Endothelial cell of hepatic sinusoid (primary cell): ENCODE measurements at regions not wholly inside any gene's neighbourhood (a gene's known extent, or its start where the extent isn't known, plus 50 kb on each side); places are given as distances from the start of the nearest gene placed in this dataset.
"Not testable (repeated sequence)": the region's sequence is repeated elsewhere in the genome, so short reads cannot be mapped to it uniquely, and the experiment has no call there.

Experiments
- in situ Hi-C: cut with HindIII; loops from 2 replicates; pipeline ENCODE4 v1.10.0; 2017; ENCODE audit warnings: low sequenced_read_pairs

DNA sequence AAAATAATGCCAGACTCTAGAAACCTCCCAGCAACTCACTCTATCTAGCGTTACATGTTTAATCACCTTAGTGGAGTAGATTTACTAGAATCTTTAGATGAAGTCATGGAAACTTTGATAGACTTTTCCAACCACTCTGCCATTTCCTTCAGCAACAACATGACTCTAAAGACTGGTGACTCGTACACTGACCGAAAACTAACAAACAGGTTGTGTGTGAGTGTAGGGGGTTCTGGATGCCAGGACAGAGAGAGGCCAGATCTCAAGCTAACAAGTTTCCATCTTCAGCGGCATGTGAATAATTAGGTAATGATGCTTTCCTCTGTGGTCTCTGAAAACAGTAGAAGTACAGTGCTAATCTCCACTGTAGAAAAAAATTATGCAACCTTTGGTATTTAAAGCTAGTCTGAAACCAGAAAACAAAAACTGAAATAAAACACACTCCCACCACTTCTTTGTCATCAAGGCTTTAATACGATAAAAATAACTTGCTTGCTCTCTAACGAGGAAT lies 286.4 kb downstream of the PRDM5 start:
- in situ Hi-C loops: no loop called here

GRCh38 chr4:120633810-120634209 lies 288.7 kb downstream of the PRDM5 start:
- in situ Hi-C loops: no loop called here

DNA sequence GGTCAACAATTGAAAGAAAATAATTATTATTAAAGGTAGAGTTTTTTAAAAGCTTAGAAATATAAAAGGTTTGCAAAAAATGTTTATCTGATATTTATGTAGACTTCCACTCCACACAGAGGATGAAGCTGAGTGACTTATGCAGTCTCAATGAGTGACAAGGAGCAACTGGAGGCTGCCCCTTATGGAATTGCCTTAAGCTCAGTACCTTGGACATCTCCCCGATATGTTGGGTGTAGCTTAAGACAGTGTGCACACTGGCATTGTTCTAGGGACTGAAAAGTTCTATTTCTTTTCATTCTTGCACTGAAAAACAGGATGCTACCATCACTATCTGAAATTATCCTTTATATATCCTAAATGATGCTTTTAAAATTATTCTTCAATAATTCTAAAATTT lies 292.1 kb downstream of the PRDM5 start:
- in situ Hi-C loops: no loop called here

DNA sequence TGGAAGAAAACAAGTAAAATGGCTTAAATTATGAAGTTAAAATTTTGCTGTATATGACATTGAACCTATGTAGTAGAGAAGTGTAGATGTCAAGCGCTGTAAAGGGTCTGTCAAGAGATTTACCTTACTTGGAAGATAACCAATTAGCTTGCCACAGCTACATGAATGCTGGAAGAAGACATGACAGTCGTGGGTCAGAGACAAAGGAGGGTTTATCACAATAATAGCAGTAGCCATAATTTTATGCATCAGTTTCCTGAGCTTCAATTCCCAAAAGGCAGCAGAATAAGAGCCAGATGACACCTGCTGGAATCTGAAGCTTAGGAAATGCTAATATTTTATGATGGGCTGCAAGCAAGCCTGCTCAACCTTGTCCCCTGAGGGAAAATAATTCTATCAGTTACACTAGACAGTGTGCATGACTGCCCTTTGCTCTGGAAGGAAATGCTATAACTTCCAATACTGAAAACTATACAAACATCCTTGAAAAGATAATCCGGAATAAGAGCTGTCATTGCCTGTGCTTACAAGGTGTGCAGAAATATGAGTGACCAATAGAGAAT lies 292.9 kb downstream of the PRDM5 start:
- in situ Hi-C loops: no loop called here

- in situ Hi-C loops: no loop called here
Observed at GRCh38 chr4:120622601-120623000, 299.9 kb downstream of the PRDM5 start.

DNA sequence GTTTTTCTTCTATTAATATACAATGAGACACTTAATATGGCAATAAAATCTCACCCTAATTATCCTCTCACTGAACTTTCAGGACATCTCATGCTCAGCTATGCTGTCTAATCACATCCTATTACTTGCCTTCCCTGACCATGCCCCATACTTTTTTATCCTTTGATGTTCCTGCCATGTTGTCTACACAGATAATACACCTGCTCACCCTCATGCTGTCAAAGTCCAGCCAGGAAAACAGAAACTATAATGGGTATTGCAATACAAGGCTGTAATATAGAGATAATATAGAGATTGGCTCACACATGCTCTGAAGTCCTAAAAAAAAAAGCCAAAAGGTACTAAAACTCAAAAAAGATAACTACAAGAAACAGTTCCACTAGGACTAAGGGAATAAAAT lies 305.4 kb downstream of the PRDM5 start:
- in situ Hi-C loops: no loop called here

DNA sequence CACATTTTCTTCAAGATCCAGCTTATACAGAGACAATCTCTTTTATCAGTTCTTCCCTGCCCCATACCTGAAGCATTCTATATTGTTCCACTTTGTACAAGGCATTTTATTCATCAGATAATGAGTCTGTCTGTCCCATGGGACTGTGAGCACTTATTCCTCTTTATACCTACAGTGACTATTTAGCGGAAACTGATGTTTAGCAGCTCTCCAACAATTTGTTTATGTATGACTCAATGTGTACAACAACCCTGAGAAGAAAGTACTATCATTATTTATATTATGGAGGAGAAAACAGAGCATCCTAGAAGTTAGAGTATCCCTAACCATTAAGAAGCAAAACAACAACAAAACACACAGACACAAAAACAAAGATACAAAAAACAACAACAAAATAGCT lies 306.5 kb downstream of the PRDM5 start:
- in situ Hi-C loops: no loop called here

DNA sequence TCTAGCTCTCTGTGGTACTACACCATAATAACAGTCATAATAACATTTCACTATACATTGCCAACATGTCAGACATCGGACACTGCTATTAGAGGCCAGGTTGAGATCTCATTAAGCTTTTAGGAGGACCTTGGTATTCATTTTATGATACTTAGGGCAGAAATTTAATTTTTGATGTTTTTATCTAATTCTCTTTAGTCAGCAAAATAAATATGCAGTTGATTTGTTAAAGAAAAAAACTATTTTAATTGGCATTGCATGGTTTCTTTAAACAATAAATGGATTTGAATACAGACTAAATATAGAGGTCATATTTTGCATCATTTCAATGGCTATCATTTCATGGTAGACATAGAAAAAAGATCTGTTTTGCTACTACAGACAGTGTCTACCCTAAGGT lies 308.7 kb downstream of the PRDM5 start:
- in situ Hi-C loops: no loop called here

GRCh38 chr4:120611092-120611491 lies 311.4 kb downstream of the PRDM5 start:
- in situ Hi-C loops: no loop called here

DNA sequence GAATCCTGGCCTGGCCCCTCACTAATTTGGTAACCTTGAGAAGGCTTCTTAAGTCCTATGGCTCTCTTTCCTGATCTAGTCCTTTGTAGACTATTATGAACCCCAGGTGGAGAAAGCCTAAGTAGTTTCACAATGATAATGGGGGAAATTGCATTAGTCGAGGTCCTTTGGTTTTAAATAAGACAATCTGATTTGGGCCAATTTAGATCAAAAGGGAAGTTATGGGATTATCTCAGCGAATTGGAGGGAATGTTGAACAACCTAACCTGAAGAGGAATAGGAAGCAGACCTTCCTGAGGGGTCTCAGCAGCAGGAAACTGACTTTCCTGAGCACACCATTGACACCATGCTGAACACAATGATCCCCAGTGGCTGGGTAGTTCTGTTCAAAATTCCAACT lies 331.5 kb downstream of the PRDM5 start:
- in situ Hi-C loops: no loop called here

- in situ Hi-C loops: no loop called here
Observed at GRCh38 chr4:120589787-120590186, 332.7 kb downstream of the PRDM5 start.

- in situ Hi-C loops: loop anchor here (5.0 kb wide), 1 partner anchor 96 kb away; no protein-coding TSS in a partner anchor
Observed at GRCh38 chr4:120568731-120569130, 353.8 kb downstream of the PRDM5 start.

- in situ Hi-C loops: no loop called here
Observed at GRCh38 chr4:120561648-120562047, 360.9 kb downstream of the PRDM5 start.

GRCh38 chr4:120557372-120557771 lies 365.2 kb downstream of the PRDM5 start:
- in situ Hi-C loops: no loop called here

- in situ Hi-C loops: no loop called here
Observed at GRCh38 chr4:120555058-120555457, 367.5 kb downstream of the PRDM5 start.

GRCh38 chr4:120554086-120554485 lies 368.4 kb downstream of the PRDM5 start:
- in situ Hi-C loops: no loop called here

DNA sequence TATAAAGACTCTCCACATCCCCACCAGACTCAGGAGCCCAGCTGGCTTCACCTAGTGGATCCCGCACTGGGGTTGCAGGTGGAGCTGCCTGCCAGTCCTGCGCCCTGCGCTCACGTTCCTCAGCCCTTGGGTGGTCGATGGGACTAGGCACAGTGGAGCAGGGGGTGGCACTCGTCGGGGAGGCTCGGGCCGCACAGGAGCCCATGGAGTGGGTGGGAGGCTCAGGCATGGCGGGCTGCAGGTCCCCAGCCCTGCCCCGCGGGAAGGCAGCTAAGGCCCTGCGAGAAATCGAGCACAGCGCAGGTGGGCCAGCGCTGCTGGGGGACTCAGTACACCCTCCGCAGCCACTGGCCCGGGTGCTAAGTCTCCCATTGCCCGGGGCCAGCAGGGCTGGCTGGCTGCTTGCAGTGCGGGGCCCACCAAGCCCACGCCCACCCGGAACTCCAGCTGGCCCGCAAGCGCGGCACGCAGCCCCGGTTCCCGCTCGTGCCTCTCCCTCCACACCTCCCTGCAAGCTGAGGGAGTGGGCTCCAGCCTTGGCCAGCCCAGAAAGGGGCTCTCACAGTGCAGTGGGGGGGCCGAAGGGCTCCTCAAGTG lies 371.8 kb downstream of the PRDM5 start:
- in situ Hi-C loops: not testable (repeated sequence)

DNA sequence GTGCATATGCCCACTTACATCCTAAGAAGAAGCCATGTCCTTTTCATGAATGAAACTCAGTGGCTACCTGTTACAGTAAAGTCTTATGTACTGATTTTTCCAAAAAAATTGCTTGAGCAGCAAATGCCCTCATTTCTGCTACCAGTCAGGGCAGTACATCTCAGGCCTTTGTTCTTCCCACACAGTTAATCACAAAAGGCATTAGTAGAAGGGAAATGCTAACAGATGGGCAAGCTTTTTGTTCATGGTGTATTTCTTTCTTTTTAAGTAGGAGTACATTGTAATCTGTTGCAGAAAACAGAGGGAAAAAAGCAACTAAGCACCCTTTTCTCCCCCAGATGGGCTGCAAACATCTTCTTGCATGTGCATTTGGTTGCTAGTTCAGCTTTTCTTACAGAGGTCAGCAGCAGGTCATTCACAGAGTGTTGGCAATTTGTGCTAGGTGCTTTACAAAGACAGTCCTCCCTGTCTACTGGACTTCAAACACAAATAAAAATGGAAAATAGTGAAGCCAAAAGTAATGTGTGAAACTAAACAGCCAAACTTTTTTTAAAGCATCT lies 373.4 kb downstream of the PRDM5 start:
- in situ Hi-C loops: no loop called here

DNA sequence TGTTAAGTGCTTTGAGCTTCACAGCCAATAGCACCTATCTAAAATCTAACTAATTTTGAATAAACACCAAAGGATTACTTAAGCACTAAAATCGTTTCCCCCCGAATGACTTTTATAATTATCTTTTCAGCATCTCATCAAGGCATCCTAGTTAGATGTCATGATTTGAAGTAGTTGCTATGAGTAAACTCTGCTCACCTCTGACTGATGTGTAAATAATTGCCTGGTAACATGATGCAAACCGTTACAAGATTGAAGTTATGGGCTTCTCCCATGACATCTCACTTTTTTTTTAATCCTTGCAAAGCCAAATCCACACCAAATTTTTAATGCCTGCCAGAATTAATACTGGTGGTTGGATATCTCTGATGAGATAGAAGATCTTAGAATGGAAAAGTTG lies 377.1 kb downstream of the PRDM5 start:
- in situ Hi-C loops: no loop called here

DNA sequence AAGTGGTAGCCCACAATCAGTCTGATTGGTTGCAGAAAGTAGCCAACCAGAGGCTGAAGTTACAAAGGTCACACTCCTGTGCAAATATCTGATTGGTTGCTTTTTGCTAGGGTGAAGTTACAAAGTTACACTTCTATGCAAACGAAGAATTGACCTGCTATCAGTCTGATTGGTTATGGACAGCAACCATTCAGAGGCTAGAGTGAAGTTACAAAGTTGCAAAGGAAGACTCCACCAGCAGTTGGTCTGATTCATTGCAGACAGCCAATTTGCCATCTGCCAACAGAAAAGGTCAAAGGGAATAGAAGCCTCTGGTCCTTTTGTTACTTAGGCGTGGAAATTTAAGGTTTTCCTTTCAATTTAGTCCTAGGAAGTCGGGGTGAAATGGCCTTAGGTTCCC lies 377.7 kb downstream of the PRDM5 start:
- in situ Hi-C loops: no loop called here

GRCh38 chr4:120540625-120541024 lies 381.9 kb downstream of the PRDM5 start:
- in situ Hi-C loops: no loop called here

DNA sequence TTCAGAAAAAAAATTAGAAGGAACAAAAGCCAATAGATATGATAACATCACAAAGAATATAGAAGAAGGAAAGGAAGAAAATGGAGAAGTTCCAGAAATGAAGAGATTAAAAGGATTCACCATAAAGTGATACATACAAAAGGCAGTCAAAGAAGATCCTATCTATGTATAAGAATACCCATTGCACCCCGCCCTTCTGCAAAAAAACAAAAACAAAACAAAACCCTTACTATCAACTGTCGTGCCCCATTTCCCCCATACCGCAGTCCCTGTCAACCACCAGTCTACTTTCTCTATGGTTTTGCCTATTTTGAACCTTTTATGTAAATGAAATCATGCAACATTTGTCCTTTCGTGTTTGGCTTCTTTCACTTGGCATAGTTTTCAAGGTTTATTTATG lies 385.6 kb downstream of the PRDM5 start:
- in situ Hi-C loops: no loop called here

GRCh38 chr4:120528428-120528827 lies 394.1 kb downstream of the PRDM5 start:
- in situ Hi-C loops: no loop called here
